ENCODE measurements at regions not wholly inside any gene's neighbourhood (a gene's known extent, or its start where the extent isn't known, plus 50 kb on each side); places are given as distances from the start of the nearest gene placed in this dataset.

GRCh38 chr2:207304761-207305160, 139.0 kb upstream of the KLF7 start:
- H3K27me3 ChIP-seq (ENCODE audit: low read length): no peaks in the 10 kb centered on the region
- no peak overlapping the region for H3K27ac ChIP-seq (ENCODE audit: low read depth, low read length)
- H3K9ac ChIP-seq (ENCODE audit: low read length): no peak overlapping the region
- no peak overlapping the region for H3K4me3 ChIP-seq (ENCODE audit: insufficient read depth, low read length, poor library complexity, severe bottlenecking)
- H2AFZ ChIP-seq (ENCODE audit: low read depth, low read length, severe bottlenecking): no peak overlapping the region
- H3K4me2 ChIP-seq (ENCODE audit: low read depth, low read length, poor library complexity, severe bottlenecking): no peak overlapping the region
- no peaks in the 10 kb centered on the region for H3K36me3 ChIP-seq (ENCODE audit: low read length)
- no peaks in the 10 kb centered on the region for H3K9me3 ChIP-seq (ENCODE audit: insufficient read depth, low read length)
- H3K9me2 ChIP-seq (replicated peaks; ENCODE audit: insufficient read depth, low read length): no peaks in the 10 kb centered on the region
- H3K79me2 ChIP-seq (ENCODE audit: insufficient read depth, low read length): no peaks in the 10 kb centered on the region
- TF ChIP-seq CTCF (IDR thresholded peaks at IDR 0.05; ENCODE audit: insufficient read depth, low read length, poor library complexity, severe bottlenecking): no peak
- no peak for TF ChIP-seq EZH2phosphoT487 (conservative IDR thresholded peaks at IDR 0.05; ENCODE audit: low read length)
- no peaks in the 10 kb centered on the region for H4K20me1 ChIP-seq (ENCODE audit: low read depth, low read length)
- H3F3A ChIP-seq (ENCODE audit: insufficient read depth): no peaks in the 10 kb centered on the region

GRCh38 chr2:207308519-207309224, 142.9 kb upstream of the KLF7 start:
- TF ChIP-seq EZH2phosphoT487 (conservative IDR thresholded peaks at IDR 0.05; ENCODE audit: low read length) (no peak), CTCF (IDR thresholded peaks at IDR 0.05; ENCODE audit: insufficient read depth, low read length, poor library complexity, severe bottlenecking) (no peak)
- H3K27ac ChIP-seq (ENCODE audit: low read depth, low read length): no peak overlapping the region
- no peak overlapping the region for H3K4me3 ChIP-seq (ENCODE audit: insufficient read depth, low read length, poor library complexity, severe bottlenecking)
- no peak overlapping the region for H3K9ac ChIP-seq (ENCODE audit: low read length)
- H3K4me2 ChIP-seq (ENCODE audit: low read depth, low read length, poor library complexity, severe bottlenecking): no peak overlapping the region
- no peaks in the 10 kb centered on the region for H3K9me2 ChIP-seq (replicated peaks; ENCODE audit: insufficient read depth, low read length)
- no peaks in the 10 kb centered on the region for H3K9me3 ChIP-seq (ENCODE audit: insufficient read depth, low read length)
- no peaks in the 10 kb centered on the region for H4K20me1 ChIP-seq (ENCODE audit: low read depth, low read length)
- no peaks in the 10 kb centered on the region for H3F3A ChIP-seq (ENCODE audit: insufficient read depth)
- no peaks in the 10 kb centered on the region for H3K36me3 ChIP-seq (ENCODE audit: low read length)
- H2AFZ ChIP-seq (ENCODE audit: low read depth, low read length, severe bottlenecking): no peak overlapping the region
- no peaks in the 10 kb centered on the region for H3K27me3 ChIP-seq (ENCODE audit: low read length)
- H3K79me2 ChIP-seq (ENCODE audit: insufficient read depth, low read length): no peaks in the 10 kb centered on the region

GRCh38 chr2:207311316-207312005, 145.7 kb upstream of the KLF7 start:
- H3K9ac ChIP-seq (ENCODE audit: low read length): no peak overlapping the region
- no peaks in the 10 kb centered on the region for H3K9me3 ChIP-seq (ENCODE audit: insufficient read depth, low read length)
- H3F3A ChIP-seq (ENCODE audit: insufficient read depth): no peaks in the 10 kb centered on the region
- no peaks in the 10 kb centered on the region for H3K27me3 ChIP-seq (ENCODE audit: low read length)
- H3K4me3 ChIP-seq (ENCODE audit: insufficient read depth, low read length, poor library complexity, severe bottlenecking): no peak overlapping the region
- no peaks in the 10 kb centered on the region for H4K20me1 ChIP-seq (ENCODE audit: low read depth, low read length)
- no peak for TF ChIP-seq EZH2phosphoT487 (conservative IDR thresholded peaks at IDR 0.05; ENCODE audit: low read length)
- TF ChIP-seq CTCF (IDR thresholded peaks at IDR 0.05; ENCODE audit: insufficient read depth, low read length, poor library complexity, severe bottlenecking): no peak
- no peak overlapping the region for H3K27ac ChIP-seq (ENCODE audit: low read depth, low read length)
- H3K79me2 ChIP-seq (ENCODE audit: insufficient read depth, low read length): no peaks in the 10 kb centered on the region
- no peaks in the 10 kb centered on the region for H3K9me2 ChIP-seq (replicated peaks; ENCODE audit: insufficient read depth, low read length)
- no peak overlapping the region for H3K4me2 ChIP-seq (ENCODE audit: low read depth, low read length, poor library complexity, severe bottlenecking)
- no peaks in the 10 kb centered on the region for H3K36me3 ChIP-seq (ENCODE audit: low read length)
- no peak overlapping the region for H2AFZ ChIP-seq (ENCODE audit: low read depth, low read length, severe bottlenecking)

Measured in SU-DHL-6 (cell line).